NCI-H526 treated with DMSO at 0.1 percent for 48 hours (cell line): ENCODE measurements at regions not wholly inside any gene's neighbourhood (a gene's known extent, or its start where the extent isn't known, plus 50 kb on each side); places are given as distances from the start of the nearest gene placed in this dataset.

Source experiments
- DNase-seq: peaks from one replicate; lab custom pipeline; 2025; lab: John Stamatoyannopoulos, UW

GRCh38 chr5:158020555-158021418, 161.8 kb upstream of the CLINT1 start:
- DNase-seq = no peak

- no peak for DNase-seq
These were observed 158.5 kb upstream of the CLINT1 start for GRCh38 chr5:158017469-158017868.

GRCh38 chr5:158014372-158014771, 155.4 kb upstream of the CLINT1 start:
- DNase-seq = no peak

GRCh38 chr5:158013939-158014338, 155.0 kb upstream of the CLINT1 start:
- peak; percentile 21 for DNase-seq

GRCh38 chr5:158013303-158013702, 154.4 kb upstream of the CLINT1 start:
- no peak for DNase-seq

GRCh38 chr5:158011422-158011821, 152.5 kb upstream of the CLINT1 start:
- no peak for DNase-seq

- DNase-seq = no peak
These were observed 151.9 kb upstream of the CLINT1 start for GRCh38 chr5:158010831-158011230.

GRCh38 chr5:158007336-158007735, 148.4 kb upstream of the CLINT1 start:
- DNase-seq = no peak

GRCh38 chr5:157999696-158000095, 140.8 kb upstream of the CLINT1 start:
- no peak for DNase-seq

GRCh38 chr5:157997991-157998504, 139.1 kb upstream of the CLINT1 start:
- no peak for DNase-seq

- peak; percentile 57 for DNase-seq
These were observed 136.1 kb upstream of the CLINT1 start for GRCh38 chr5:157994906-157995519.

- no peak for DNase-seq
These were observed 135.2 kb upstream of the CLINT1 start for GRCh38 chr5:157993986-157994691.

- DNase-seq = no peak
These were observed 134.3 kb upstream of the CLINT1 start for GRCh38 chr5:157993201-157993600.

- no peak for DNase-seq
These were observed 131.7 kb upstream of the CLINT1 start for GRCh38 chr5:157990583-157991181.

GRCh38 chr5:157989296-157989695, 130.4 kb upstream of the CLINT1 start:
- no peak for DNase-seq

- DNase-seq = no peak
These were observed 128.3 kb upstream of the CLINT1 start for GRCh38 chr5:157987259-157987658.

GRCh38 chr5:157986431-157986990, 127.6 kb upstream of the CLINT1 start:
- DNase-seq = no peak

- no peak for DNase-seq
These were observed 125.7 kb upstream of the CLINT1 start for GRCh38 chr5:157984611-157985010.

GRCh38 chr5:157983906-157984551, 125.1 kb upstream of the CLINT1 start:
- DNase-seq = no peak

- DNase-seq = no peak
These were observed 119.1 kb upstream of the CLINT1 start for GRCh38 chr5:157978061-157978460.

- DNase-seq = no peak
These were observed 117.5 kb upstream of the CLINT1 start for GRCh38 chr5:157976429-157976828.
